Loucy (cell line): ENCODE measurements at regions not wholly inside any gene's neighbourhood (a gene's known extent, or its start where the extent isn't known, plus 50 kb on each side); places are given as distances from the start of the nearest gene placed in this dataset.

ENCODE experiments used
- EZH2phosphoT487 ChIP-seq: fragments of 200-600 bp; IDR thresholded peaks from 2 replicates; pipeline ENCODE4 v1.6.1; 2018; ENCODE audit warnings: antibody characterized with exemption, mild to moderate bottlenecking, moderate library complexity, borderline replicate concordance
- TF ChIP-seq, protein P1 (sequence below): fragments of 200-600 bp; sonication (generic); conservative IDR thresholded peaks from 2 replicates; pipeline ENCODE4 v1.5.1; 2014; ENCODE audit warnings: mild to moderate bottlenecking, antibody characterized with exemption, low read length

DNA sequence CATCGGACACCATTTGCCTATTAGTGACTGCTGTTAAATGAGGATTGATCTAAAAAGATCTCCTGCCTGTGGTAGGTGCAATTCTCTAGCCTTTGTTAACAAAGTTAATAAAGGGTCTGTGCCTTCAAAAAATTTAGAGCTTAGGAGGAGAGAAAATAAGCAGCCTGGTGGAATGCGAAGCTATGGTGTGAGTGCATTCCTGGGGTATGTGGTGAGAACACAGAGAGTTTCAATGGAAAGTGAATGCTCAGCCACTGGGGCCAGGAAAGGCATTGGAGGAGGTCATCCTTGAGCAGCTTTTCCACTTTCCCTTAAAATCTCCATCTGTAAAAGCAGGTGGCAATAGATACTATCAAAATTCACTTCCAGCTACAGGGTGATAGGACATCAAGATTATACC, 331.2 kb upstream of the LRATD1 start:
- no peak for TF ChIP-seq EZH2phosphoT487
- TF ChIP-seq, protein P1, sequence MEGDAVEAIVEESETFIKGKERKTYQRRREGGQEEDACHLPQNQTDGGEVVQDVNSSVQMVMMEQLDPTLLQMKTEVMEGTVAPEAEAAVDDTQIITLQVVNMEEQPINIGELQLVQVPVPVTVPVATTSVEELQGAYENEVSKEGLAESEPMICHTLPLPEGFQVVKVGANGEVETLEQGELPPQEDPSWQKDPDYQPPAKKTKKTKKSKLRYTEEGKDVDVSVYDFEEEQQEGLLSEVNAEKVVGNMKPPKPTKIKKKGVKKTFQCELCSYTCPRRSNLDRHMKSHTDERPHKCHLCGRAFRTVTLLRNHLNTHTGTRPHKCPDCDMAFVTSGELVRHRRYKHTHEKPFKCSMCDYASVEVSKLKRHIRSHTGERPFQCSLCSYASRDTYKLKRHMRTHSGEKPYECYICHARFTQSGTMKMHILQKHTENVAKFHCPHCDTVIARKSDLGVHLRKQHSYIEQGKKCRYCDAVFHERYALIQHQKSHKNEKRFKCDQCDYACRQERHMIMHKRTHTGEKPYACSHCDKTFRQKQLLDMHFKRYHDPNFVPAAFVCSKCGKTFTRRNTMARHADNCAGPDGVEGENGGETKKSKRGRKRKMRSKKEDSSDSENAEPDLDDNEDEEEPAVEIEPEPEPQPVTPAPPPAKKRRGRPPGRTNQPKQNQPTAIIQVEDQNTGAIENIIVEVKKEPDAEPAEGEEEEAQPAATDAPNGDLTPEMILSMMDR: no peak
